Epithelial cell of esophagus (primary cell): ENCODE measurements at regions not wholly inside any gene's neighbourhood (a gene's known extent, or its start where the extent isn't known, plus 50 kb on each side); places are given as distances from the start of the nearest gene placed in this dataset.
A peak's percentile ranks its signal among the peaks of the same experiment; 100 is the strongest.
"Not testable (repeated sequence)": the region's sequence is repeated elsewhere in the genome, so short reads cannot be mapped to it uniquely, and the experiment has no call there.

ENCODE experiments used
- DNase-seq: peaks from one replicate; pipeline ENCODE4 v3.0.0; 2010; ENCODE audit warnings: low read depth
- H3K4me3 ChIP-seq: 2 replicates; pipeline ENCODE4 v1.5.1; 2011; ENCODE audit warnings: mild to moderate bottlenecking, low read length, control low read depth
- CTCF ChIP-seq: IDR thresholded peaks from 2 replicates; pipeline ENCODE4 v1.5.1; 2011; ENCODE audit warnings: low read depth, mild to moderate bottlenecking, low read length, control low read depth, inconsistent platforms; ENCODE audit not compliant: insufficient read depth; ENCODE audit errors: missing control alignments

DNA sequence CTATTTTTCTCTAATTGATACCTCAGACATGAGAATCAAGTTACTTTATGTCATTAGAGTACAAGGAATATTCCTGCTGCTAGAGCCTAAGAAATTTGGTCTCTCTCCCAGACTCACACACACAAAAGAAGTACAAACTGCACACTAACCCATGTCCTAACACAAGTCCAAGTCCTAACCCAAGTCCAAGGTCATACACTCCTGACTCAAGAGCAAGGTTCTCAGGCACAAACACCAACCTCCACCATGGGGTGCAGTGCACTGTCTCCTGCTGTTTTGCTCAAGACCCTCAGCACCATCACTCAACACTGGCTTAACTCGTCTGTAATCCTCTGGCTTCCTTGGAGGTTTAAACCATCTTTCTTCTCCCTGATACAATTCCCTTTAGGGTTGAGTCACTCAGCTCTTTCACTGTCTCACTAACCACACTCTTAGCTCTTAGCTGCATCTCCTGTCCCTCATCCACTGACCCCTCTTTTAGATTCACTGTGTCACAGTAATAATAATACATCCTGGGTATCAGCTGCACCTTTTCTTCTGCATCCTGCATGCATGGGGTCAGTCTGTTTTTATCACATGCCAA is 129.8 kb downstream of the BCL2L11 start:
- no peak for TF ChIP-seq CTCF
- DNase-seq = no peak
- no peak overlapping the region for H3K4me3 ChIP-seq

GRCh38 chr2:111251711-111252110 is 131.0 kb downstream of the BCL2L11 start:
- H3K4me3 ChIP-seq = no peak overlapping the region
- TF ChIP-seq CTCF = no peak
- no peak for DNase-seq

- TF ChIP-seq CTCF = no peak
- peak; percentile 59 for DNase-seq
- no peak overlapping the region for H3K4me3 ChIP-seq
These were observed 131.7 kb downstream of the BCL2L11 start for GRCh38 chr2:111252436-111252835.

- not testable (repeated sequence) for H3K4me3 ChIP-seq, DNase-seq
These were observed 134.2 kb downstream of the BCL2L11 start for GRCh38 chr2:111254916-111255315.

DNA sequence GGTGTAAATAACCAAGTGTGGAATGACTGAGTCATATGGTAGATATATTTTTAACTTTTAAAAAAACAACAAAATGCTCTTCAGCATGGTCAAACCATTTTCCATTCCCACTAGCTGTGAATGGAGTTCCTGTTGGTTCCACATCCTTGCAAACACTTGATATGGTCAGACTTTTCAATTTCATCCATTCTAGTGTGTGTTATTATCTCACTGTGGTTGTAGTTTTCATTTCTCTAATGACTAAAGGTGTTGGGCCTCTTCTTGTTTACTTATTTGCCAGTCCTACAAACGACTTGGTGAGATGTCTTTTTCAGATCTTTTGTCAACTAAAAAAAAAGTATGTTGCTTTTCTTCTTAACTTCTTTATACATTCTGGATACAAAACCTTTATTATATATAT is 135.9 kb downstream of the BCL2L11 start:
- DNase-seq = not testable (repeated sequence)

GRCh38 chr2:111257607-111258006 is 136.9 kb downstream of the BCL2L11 start:
- DNase-seq = peak; percentile 52
- not testable (repeated sequence) for H3K4me3 ChIP-seq

More for the DNA sequence above, 135.9 kb downstream of the BCL2L11 start:
- H3K4me3 ChIP-seq = not testable (repeated sequence)

DNA sequence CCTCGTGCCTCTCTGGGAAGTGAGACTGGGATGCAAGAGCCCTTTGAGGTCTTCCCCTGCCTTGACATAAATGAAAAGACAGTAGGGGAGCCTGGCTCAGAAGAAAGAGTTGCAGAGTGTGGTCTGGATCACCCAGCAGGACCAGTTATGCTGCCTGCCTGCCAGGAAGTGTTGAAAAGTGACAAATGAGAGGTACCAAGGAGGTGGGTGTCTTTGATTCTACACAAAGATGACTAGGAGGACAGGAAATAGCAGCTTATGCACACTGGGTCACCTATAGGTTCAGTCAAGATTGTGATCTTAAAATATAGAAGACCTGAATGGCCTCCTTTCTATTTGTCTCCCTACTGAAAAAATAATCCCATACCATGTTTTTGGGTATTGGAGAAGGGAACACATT is 137.6 kb downstream of the BCL2L11 start:
- not testable (repeated sequence) for H3K4me3 ChIP-seq, DNase-seq

DNA sequence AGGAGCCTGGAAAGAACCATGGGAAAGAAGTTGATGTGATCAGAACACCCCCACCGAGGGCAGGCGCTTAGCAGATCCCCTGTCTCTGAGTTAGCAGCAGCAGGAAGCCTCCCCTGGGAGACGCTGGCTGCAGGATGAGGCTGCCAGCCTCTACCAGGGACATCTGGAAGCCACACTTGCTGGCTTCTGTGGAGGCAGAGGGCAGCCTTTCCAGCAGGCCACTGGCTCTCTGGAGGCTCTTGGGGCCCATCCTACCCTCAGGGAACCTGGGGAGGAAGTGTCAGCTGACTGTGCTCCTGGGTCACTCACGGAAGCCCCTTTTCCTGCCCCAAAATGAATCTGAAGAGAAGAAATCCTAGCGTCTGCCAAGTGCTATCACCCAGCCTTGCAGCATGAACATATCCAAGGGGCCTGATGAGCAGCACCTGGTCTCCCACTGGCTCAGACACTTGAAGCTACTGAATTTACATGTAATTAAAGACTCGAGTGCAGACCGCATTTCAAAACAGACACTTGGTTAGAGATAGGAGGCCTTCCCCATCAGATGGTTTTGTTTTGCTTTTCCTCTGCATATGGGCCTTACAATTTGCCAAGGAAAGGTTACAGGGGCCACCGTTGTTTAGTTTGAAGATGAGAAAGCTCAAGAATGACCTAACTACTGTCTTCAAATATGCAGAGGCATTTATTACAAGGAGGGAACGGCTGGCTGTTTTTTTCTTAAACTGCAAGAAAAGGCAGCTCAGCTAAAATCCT is 142.1 kb downstream of the BCL2L11 start:
- DNase-seq, H3K4me3 ChIP-seq: not testable (repeated sequence)

DNA sequence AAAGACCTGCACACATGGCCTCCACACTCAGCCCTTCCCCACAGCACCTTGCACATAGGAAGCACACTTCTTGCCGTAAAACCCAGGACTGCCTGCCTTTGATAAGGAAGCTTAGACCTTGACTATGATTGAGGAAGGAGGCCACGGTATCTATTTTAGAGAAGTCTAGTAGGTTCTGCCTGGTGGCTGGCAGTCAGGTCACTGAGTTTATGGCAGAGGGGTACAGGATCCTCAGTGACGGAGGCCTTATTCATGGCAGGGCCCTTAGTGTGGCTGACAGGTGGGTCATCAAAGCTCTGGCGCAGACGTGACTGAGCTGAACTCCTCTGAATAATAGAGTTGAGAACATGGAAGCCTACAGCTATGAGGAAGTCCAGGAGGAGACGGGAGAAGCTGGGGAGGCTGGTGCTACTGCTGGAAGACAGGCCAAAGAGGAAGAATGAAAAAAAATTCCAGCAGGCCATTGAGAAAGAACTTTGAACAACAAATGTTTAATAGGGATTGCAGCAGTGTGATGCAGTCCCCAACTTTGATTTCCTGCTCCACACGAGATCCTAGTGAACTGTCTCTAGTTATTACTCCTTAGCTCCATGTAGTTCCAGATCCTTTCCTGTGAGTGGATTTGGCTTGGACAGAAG is 142.8 kb downstream of the BCL2L11 start:
- not testable (repeated sequence) for DNase-seq

DNA sequence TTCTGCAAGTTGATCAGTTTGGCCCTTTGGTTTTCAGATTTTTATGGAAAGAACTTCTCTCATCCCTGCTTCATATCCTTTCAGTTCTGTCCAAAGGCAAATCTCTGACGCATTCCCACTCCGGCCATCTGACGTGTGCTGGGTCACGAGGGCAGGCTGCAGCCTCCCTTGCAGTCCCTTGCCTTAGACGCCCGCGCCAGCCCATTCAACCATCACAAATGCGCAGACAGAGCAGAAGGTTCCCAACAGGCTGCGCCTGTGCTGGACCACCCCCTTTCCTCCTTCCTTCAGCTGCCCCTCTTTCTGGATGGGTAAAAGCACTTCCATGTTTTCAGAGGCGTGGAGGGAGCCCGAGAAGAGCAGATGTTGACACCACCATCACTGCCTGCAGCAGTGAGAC is 144.2 kb downstream of the BCL2L11 start:
- not testable (repeated sequence) for H3K4me3 ChIP-seq, DNase-seq

More for the DNA sequence above, 142.8 kb downstream of the BCL2L11 start:
- H3K4me3 ChIP-seq = not testable (repeated sequence)

GRCh38 chr2:111266556-111266955 is 145.8 kb downstream of the BCL2L11 start:
- H3K4me3 ChIP-seq, DNase-seq: not testable (repeated sequence)

DNA sequence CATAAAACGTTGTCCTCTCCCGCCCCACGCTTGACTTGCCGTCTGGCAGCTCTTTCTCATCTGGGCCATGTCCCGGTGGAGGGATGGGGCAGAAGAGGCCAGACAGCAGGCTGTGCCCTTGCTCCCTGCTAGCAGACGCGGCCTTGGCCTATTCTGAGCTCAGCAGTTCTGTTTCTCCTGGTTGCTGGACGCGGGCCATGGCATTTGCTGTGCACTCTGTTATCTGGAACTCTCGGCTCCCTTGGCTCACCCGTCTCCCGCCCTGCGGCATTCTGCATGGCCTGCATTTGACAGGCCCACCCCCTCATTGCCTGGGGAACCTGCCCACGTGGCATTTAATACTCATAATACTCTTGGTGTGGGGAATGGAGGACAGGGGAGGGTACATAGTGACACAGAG is 146.3 kb downstream of the BCL2L11 start:
- DNase-seq, H3K4me3 ChIP-seq: not testable (repeated sequence)

- H3K4me3 ChIP-seq, DNase-seq: not testable (repeated sequence)
These were observed 149.1 kb downstream of the BCL2L11 start for GRCh38 chr2:111269761-111270323.

DNA sequence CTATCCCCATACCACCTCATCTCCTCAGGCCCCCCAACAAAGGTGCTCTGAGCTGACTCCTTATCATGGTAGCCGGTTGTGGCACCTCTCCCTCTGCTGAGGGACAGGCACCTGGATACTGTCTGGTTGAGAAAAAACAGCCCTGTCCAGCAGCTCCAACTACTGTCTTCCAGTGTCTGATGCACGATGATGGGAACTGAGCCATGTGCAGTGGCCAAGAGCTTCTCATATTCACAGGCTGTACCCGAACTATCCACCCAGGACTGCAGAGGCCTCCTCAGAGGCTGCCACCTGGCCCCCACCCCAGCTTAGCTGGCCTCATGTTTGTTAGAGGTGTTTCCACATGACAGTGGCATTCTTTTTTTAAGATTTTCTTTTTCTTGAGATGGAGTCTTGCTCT is 149.9 kb downstream of the BCL2L11 start:
- DNase-seq = not testable (repeated sequence)

GRCh38 chr2:111271647-111272304 is 151.1 kb downstream of the BCL2L11 start:
- not testable (repeated sequence) for H3K4me3 ChIP-seq, DNase-seq

More for the DNA sequence above, 149.9 kb downstream of the BCL2L11 start:
- H3K4me3 ChIP-seq = not testable (repeated sequence)
